ENCODE measurements at regions not wholly inside any gene's neighbourhood (a gene's known extent, or its start where the extent isn't known, plus 50 kb on each side); places are given as distances from the start of the nearest gene placed in this dataset.

GRCh38 chr3:23662079-23662617 lies 143.6 kb upstream of the UBE2E1 start:
- H3K36me3 ChIP-seq (ENCODE audit: low read depth, missing control alignments): no peaks in the 10 kb centered on the region
- WGBS, 2 donors: 70 to 72% methylated on average over 9 of the region's 9 CpGs
- no peaks in the 10 kb centered on the region for H3K9me3 ChIP-seq
- H3K27ac ChIP-seq: no peak overlapping the region
- intact Hi-C loops (cut with DNase I; ENCODE audit: low total_unique reads): no loop called here
- peaks cover 3% of the 10 kb centered on the region for H3K4me1 ChIP-seq
- no peak for TF ChIP-seq CTCF (IDR thresholded peaks at IDR 0.05)
- no peak for TF ChIP-seq POLR2A (IDR thresholded peaks at IDR 0.05)
- no peak for DNase-seq
- H3K27me3 ChIP-seq: no peaks in the 10 kb centered on the region
- no peak overlapping the region for H3K4me3 ChIP-seq

- no peak for TF ChIP-seq POLR2A (IDR thresholded peaks at IDR 0.05)
- TF ChIP-seq CTCF (IDR thresholded peaks at IDR 0.05): no peak
- H3K4me3 ChIP-seq: no peak overlapping the region
- H3K36me3 ChIP-seq (ENCODE audit: low read depth, missing control alignments): no peaks in the 10 kb centered on the region
- peaks cover 3% of the 10 kb centered on the region for H3K4me1 ChIP-seq
- 49 to 67% methylated on average over 3 of the region's 3 CpGs for WGBS, 2 donors
- intact Hi-C loops (cut with DNase I; ENCODE audit: low total_unique reads): no loop called here
- no peak overlapping the region for H3K27ac ChIP-seq
- DNase-seq: no peak
- H3K27me3 ChIP-seq: no peaks in the 10 kb centered on the region
- no peaks in the 10 kb centered on the region for H3K9me3 ChIP-seq
Measured at GRCh38 chr3:23663246-23663645, 142.5 kb upstream of the UBE2E1 start.

- Histone ChIP-seq H3K27ac (no peak overlapping the region), H3K4me1 (peaks cover 3% of the 10 kb centered on the region), H3K27me3 (no peaks in the 10 kb centered on the region), H3K36me3 (ENCODE audit: low read depth, missing control alignments) (no peaks in the 10 kb centered on the region), H3K4me3 (no peak overlapping the region), H3K9me3 (no peaks in the 10 kb centered on the region)
- TF ChIP-seq POLR2A (IDR thresholded peaks at IDR 0.05) (no peak), CTCF (IDR thresholded peaks at IDR 0.05) (no peak)
- intact Hi-C loops (cut with DNase I; ENCODE audit: low total_unique reads): no loop called here
- DNase-seq: no peak
- WGBS, 2 donors: 53 to 66% methylated on average over 5 of the region's 5 CpGs
Measured at GRCh38 chr3:23663661-23664186, 142.0 kb upstream of the UBE2E1 start.

- 95 to 96% methylated on average over 1 of the region's 1 CpG for WGBS, 2 donors
- H3K27ac ChIP-seq: no peak overlapping the region
- DNase-seq: no peak
- H3K36me3 ChIP-seq (ENCODE audit: low read depth, missing control alignments): no peaks in the 10 kb centered on the region
- peaks cover 3% of the 10 kb centered on the region for H3K4me1 ChIP-seq
- TF ChIP-seq CTCF (IDR thresholded peaks at IDR 0.05): no peak
- no peak overlapping the region for H3K4me3 ChIP-seq
- intact Hi-C loops (cut with DNase I; ENCODE audit: low total_unique reads): no loop called here
- no peaks in the 10 kb centered on the region for H3K27me3 ChIP-seq
- H3K9me3 ChIP-seq: no peaks in the 10 kb centered on the region
Measured at GRCh38 chr3:23664459-23664858, 141.3 kb upstream of the UBE2E1 start.

- DNase-seq: no peak
- no peak overlapping the region for H3K27ac ChIP-seq
- TF ChIP-seq POLR2A (IDR thresholded peaks at IDR 0.05): no peak
- TF ChIP-seq CTCF (IDR thresholded peaks at IDR 0.05): no peak
- 93 to 100% methylated on average over 1 of the region's 1 CpG for WGBS, 2 donors
- intact Hi-C loops (cut with DNase I; ENCODE audit: low total_unique reads): no loop called here
- no peaks in the 10 kb centered on the region for H3K9me3 ChIP-seq
- H3K4me3 ChIP-seq: no peak overlapping the region
- no peaks in the 10 kb centered on the region for H3K27me3 ChIP-seq
- H3K4me1 ChIP-seq: peaks cover 3% of the 10 kb centered on the region
- H3K36me3 ChIP-seq (ENCODE audit: low read depth, missing control alignments): no peaks in the 10 kb centered on the region
Measured at GRCh38 chr3:23665741-23666140, 140.0 kb upstream of the UBE2E1 start.
